HG03108 (cell line): ENCODE measurements at regions not wholly inside any gene's neighbourhood (a gene's known extent, or its start where the extent isn't known, plus 50 kb on each side); places are given as distances from the start of the nearest gene placed in this dataset.
"Not testable (repeated sequence)": the region's sequence is repeated elsewhere in the genome, so short reads cannot be mapped to it uniquely, and the experiment has no call there.

Experiments
- ATAC-seq: cut with Tn5 transposase; IDR thresholded peaks from one replicate; pipeline ENCODE4 v1.9.1; 2021; ENCODE audit warnings: moderate library complexity; ENCODE audit not compliant: unreplicated experiment

GRCh38 chr5:92145852-92146251 lies 762.7 kb upstream of the ARRDC3 start:
- no peak for ATAC-seq

GRCh38 chr5:92144824-92145223 lies 761.7 kb upstream of the ARRDC3 start:
- ATAC-seq: no peak

- ATAC-seq: not testable (repeated sequence)
Measured at GRCh38 chr5:92132294-92132908, 749.3 kb upstream of the ARRDC3 start.

GRCh38 chr5:92126182-92126581 lies 743.1 kb upstream of the ARRDC3 start:
- no peak for ATAC-seq

GRCh38 chr5:92119110-92119509 lies 736.0 kb upstream of the ARRDC3 start:
- no peak for ATAC-seq

- ATAC-seq: no peak
Measured at GRCh38 chr5:92106808-92107207, 723.7 kb upstream of the ARRDC3 start.

- ATAC-seq: no peak
Measured at GRCh38 chr5:92104126-92104525, 721.0 kb upstream of the ARRDC3 start.

GRCh38 chr5:92102313-92102712 lies 719.2 kb upstream of the ARRDC3 start:
- no peak for ATAC-seq

- no peak for ATAC-seq
Measured at GRCh38 chr5:92092239-92092638, 709.1 kb upstream of the ARRDC3 start.

GRCh38 chr5:92086059-92086811 lies 703.1 kb upstream of the ARRDC3 start:
- ATAC-seq: no peak

- no peak for ATAC-seq
Measured at GRCh38 chr5:92081958-92082712, 699.0 kb upstream of the ARRDC3 start.

GRCh38 chr5:92070786-92071185 lies 687.7 kb upstream of the ARRDC3 start:
- ATAC-seq: no peak

- no peak for ATAC-seq
Measured at GRCh38 chr5:92064993-92065392, 681.9 kb upstream of the ARRDC3 start.

GRCh38 chr5:92051741-92052140 lies 668.6 kb upstream of the ARRDC3 start:
- no peak for ATAC-seq

- no peak for ATAC-seq
Measured at GRCh38 chr5:92050970-92051369, 667.9 kb upstream of the ARRDC3 start.

GRCh38 chr5:92041911-92042660 lies 659.0 kb upstream of the ARRDC3 start:
- no peak for ATAC-seq

- ATAC-seq: no peak
Measured at GRCh38 chr5:92041206-92041605, 658.1 kb upstream of the ARRDC3 start.

- ATAC-seq: not testable (repeated sequence)
Measured at GRCh38 chr5:92029792-92030191, 646.7 kb upstream of the ARRDC3 start.

GRCh38 chr5:92023555-92023954 lies 640.4 kb upstream of the ARRDC3 start:
- ATAC-seq: no peak

- ATAC-seq: no peak
Measured at GRCh38 chr5:92023141-92023471, 640.0 kb upstream of the ARRDC3 start.

- no peak for ATAC-seq
Measured at GRCh38 chr5:92022415-92023140, 639.5 kb upstream of the ARRDC3 start.
